A673 (cell line): ENCODE measurements at regions not wholly inside any gene's neighbourhood (a gene's known extent, or its start where the extent isn't known, plus 50 kb on each side); places are given as distances from the start of the nearest gene placed in this dataset.

ENCODE experiments used
- CTCF ChIP-seq: fragments of 300-800, 200-600 bp; sonication (generic); conservative IDR thresholded peaks from 2 replicates; pipeline ENCODE4 v1.5.1; 2017; ENCODE audit warnings: low read depth, mild to moderate bottlenecking, antibody characterized with exemption, low read length, moderate library complexity, mixed read lengths
- EZH2 ChIP-seq: fragments of 200-600 bp; sonication (generic); IDR thresholded peaks from 2 replicates; pipeline ENCODE4 v1.6.1; 2017; ENCODE audit warnings: borderline replicate concordance, low read depth, mild to moderate bottlenecking, mixed read lengths, antibody characterized with exemption, low read length; ENCODE audit not compliant: poor library complexity, severe bottlenecking

GRCh38 chr10:128476368-128476725 is 350.1 kb upstream of the MKI67 start:
- TF ChIP-seq CTCF: no peak
- no peak for TF ChIP-seq EZH2
